ENCODE measurements at regions not wholly inside any gene's neighbourhood (a gene's known extent, or its start where the extent isn't known, plus 50 kb on each side); places are given as distances from the start of the nearest gene placed in this dataset.

GRCh38 chr5:108472237-108472636 lies 90.3 kb upstream of the FBXL17 start:
- no peaks in the 10 kb centered on the region for H3K9me3 ChIP-seq (ENCODE audit: control insufficient read depth, insufficient read depth, low read length)
- TF ChIP-seq EZH2phosphoT487 (IDR thresholded peaks at IDR 0.05; ENCODE audit: borderline replicate concordance, low read length) (no peak), CTCF (IDR thresholded peaks at IDR 0.05; ENCODE audit: low read depth, low read length, poor library complexity, severe bottlenecking) (no peak)
- H3K4me2 ChIP-seq (ENCODE audit: low read length), result no peak overlapping the region
- no peaks in the 10 kb centered on the region for H3F3A ChIP-seq (ENCODE audit: control insufficient read depth, insufficient read depth)
- H3K4me1 ChIP-seq (ENCODE audit: control insufficient read depth, low read length), result no peaks in the 10 kb centered on the region
- no peak overlapping the region for H3K27ac ChIP-seq (ENCODE audit: low read depth, low read length)
- no peaks in the 10 kb centered on the region for H3K36me3 ChIP-seq (ENCODE audit: control insufficient read depth, low read length)
- no peaks in the 10 kb centered on the region for H3K9me2 ChIP-seq (replicated peaks; ENCODE audit: control insufficient read depth, low read length)
- H3K79me2 ChIP-seq (ENCODE audit: control insufficient read depth, low read length), result no peaks in the 10 kb centered on the region
- no peaks in the 10 kb centered on the region for H3K27me3 ChIP-seq (ENCODE audit: control insufficient read depth, low read length)
- no peak overlapping the region for H3K4me3 ChIP-seq (ENCODE audit: low read length)
- no peaks in the 10 kb centered on the region for H4K20me1 ChIP-seq (ENCODE audit: control insufficient read depth, insufficient read depth, low read depth, low read length)

DNA sequence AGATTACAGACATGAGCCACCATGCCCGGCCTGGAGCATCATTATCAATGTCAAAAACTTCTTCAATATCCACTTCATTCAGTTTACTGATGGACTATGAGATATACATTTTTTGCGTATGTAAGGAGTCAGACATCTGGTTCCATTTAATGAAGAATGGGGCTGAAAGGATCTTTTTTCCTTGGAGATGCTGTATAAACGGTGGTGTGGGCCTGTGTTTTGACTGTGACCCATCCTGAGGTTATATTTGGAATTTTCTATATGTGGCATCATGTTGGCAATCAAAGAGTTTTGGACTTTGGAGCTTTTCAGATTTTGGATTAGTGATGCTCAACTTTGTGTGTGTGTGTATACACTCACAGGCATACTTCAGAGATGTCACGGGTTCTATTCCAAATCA lies 85.7 kb upstream of the FBXL17 start:
- TF ChIP-seq EZH2phosphoT487 (IDR thresholded peaks at IDR 0.05; ENCODE audit: borderline replicate concordance, low read length), result no peak
- no peak for TF ChIP-seq CTCF (IDR thresholded peaks at IDR 0.05; ENCODE audit: low read depth, low read length, poor library complexity, severe bottlenecking)

GRCh38 chr5:108461628-108462367 lies 79.9 kb upstream of the FBXL17 start:
- H3K27me3 ChIP-seq (ENCODE audit: control insufficient read depth, low read length), result no peaks in the 10 kb centered on the region
- H3K4me2 ChIP-seq (ENCODE audit: low read length), result no peak overlapping the region

More for the DNA sequence above, 85.7 kb upstream of the FBXL17 start:
- H3K27ac ChIP-seq (ENCODE audit: low read depth, low read length), result no peak overlapping the region
- no peaks in the 10 kb centered on the region for H3K79me2 ChIP-seq (ENCODE audit: control insufficient read depth, low read length)
- no peaks in the 10 kb centered on the region for H4K20me1 ChIP-seq (ENCODE audit: control insufficient read depth, insufficient read depth, low read depth, low read length)
- H3K27me3 ChIP-seq (ENCODE audit: control insufficient read depth, low read length), result no peaks in the 10 kb centered on the region
- no peaks in the 10 kb centered on the region for H3K4me1 ChIP-seq (ENCODE audit: control insufficient read depth, low read length)
- H3K36me3 ChIP-seq (ENCODE audit: control insufficient read depth, low read length), result no peaks in the 10 kb centered on the region
- no peak overlapping the region for H3K4me3 ChIP-seq (ENCODE audit: low read length)
- H3F3A ChIP-seq (ENCODE audit: control insufficient read depth, insufficient read depth), result no peaks in the 10 kb centered on the region
- no peak overlapping the region for H3K4me2 ChIP-seq (ENCODE audit: low read length)
- H3K9me2 ChIP-seq (replicated peaks; ENCODE audit: control insufficient read depth, low read length), result no peaks in the 10 kb centered on the region
- no peaks in the 10 kb centered on the region for H3K9me3 ChIP-seq (ENCODE audit: control insufficient read depth, insufficient read depth, low read length)

More at GRCh38 chr5:108461628-108462367, 79.9 kb upstream of the FBXL17 start:
- H3K9me2 ChIP-seq (replicated peaks; ENCODE audit: control insufficient read depth, low read length), result no peaks in the 10 kb centered on the region
- TF ChIP-seq EZH2phosphoT487 (IDR thresholded peaks at IDR 0.05; ENCODE audit: borderline replicate concordance, low read length) (no peak), CTCF (IDR thresholded peaks at IDR 0.05; ENCODE audit: low read depth, low read length, poor library complexity, severe bottlenecking) (no peak)
- no peaks in the 10 kb centered on the region for H4K20me1 ChIP-seq (ENCODE audit: control insufficient read depth, insufficient read depth, low read depth, low read length)
- no peaks in the 10 kb centered on the region for H3K4me1 ChIP-seq (ENCODE audit: control insufficient read depth, low read length)
- H3K27ac ChIP-seq (ENCODE audit: low read depth, low read length), result no peak overlapping the region
- H3K79me2 ChIP-seq (ENCODE audit: control insufficient read depth, low read length), result no peaks in the 10 kb centered on the region
- no peak overlapping the region for H3K4me3 ChIP-seq (ENCODE audit: low read length)
- H3F3A ChIP-seq (ENCODE audit: control insufficient read depth, insufficient read depth), result no peaks in the 10 kb centered on the region
- H3K9me3 ChIP-seq (ENCODE audit: control insufficient read depth, insufficient read depth, low read length), result no peaks in the 10 kb centered on the region
- no peaks in the 10 kb centered on the region for H3K36me3 ChIP-seq (ENCODE audit: control insufficient read depth, low read length)

Measured in DOHH2 (cell line).